ENCODE measurements at regions not wholly inside any gene's neighbourhood (a gene's known extent, or its start where the extent isn't known, plus 50 kb on each side); places are given as distances from the start of the nearest gene placed in this dataset.

- TF ChIP-seq, protein P1, sequence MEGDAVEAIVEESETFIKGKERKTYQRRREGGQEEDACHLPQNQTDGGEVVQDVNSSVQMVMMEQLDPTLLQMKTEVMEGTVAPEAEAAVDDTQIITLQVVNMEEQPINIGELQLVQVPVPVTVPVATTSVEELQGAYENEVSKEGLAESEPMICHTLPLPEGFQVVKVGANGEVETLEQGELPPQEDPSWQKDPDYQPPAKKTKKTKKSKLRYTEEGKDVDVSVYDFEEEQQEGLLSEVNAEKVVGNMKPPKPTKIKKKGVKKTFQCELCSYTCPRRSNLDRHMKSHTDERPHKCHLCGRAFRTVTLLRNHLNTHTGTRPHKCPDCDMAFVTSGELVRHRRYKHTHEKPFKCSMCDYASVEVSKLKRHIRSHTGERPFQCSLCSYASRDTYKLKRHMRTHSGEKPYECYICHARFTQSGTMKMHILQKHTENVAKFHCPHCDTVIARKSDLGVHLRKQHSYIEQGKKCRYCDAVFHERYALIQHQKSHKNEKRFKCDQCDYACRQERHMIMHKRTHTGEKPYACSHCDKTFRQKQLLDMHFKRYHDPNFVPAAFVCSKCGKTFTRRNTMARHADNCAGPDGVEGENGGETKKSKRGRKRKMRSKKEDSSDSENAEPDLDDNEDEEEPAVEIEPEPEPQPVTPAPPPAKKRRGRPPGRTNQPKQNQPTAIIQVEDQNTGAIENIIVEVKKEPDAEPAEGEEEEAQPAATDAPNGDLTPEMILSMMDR (conservative IDR thresholded peaks at IDR 0.05 in 1 of 2, IDR thresholded peaks at IDR 0.05 in 1 of 2; ENCODE audit: low read depth in 1 of 2, low read length in 2 of 2), result no peak
- TF ChIP-seq EZH2 (IDR thresholded peaks at IDR 0.05; ENCODE audit: low read length, missing control alignments), result no peak
These were observed 515.8 kb downstream of the GALR1 start for GRCh38 chr18:77765468-77765867.

All from fibroblast of lung (primary cell).